GM19351 (cell line): ENCODE measurements at regions not wholly inside any gene's neighbourhood (a gene's known extent, or its start where the extent isn't known, plus 50 kb on each side); places are given as distances from the start of the nearest gene placed in this dataset.
"Not testable (repeated sequence)": the region's sequence is repeated elsewhere in the genome, so short reads cannot be mapped to it uniquely, and the experiment has no call there.

Experiments
- ATAC-seq: cut with Tn5 transposase; IDR thresholded peaks from one replicate; pipeline ENCODE4 v1.9.1; 2021; ENCODE audit warnings: mild to moderate bottlenecking, moderate library complexity; ENCODE audit not compliant: unreplicated experiment

GRCh38 chr1:120544434-120544833 lies 129.6 kb downstream of the NBPF8 start:
- peak; percentile 92 for ATAC-seq

- ATAC-seq: not testable (repeated sequence)
These were observed 135.5 kb downstream of the NBPF8 start for GRCh38 chr1:120550335-120550734.

- not testable (repeated sequence) for ATAC-seq
These were observed 137.4 kb downstream of the NBPF8 start for GRCh38 chr1:120552190-120552589.

- ATAC-seq: not testable (repeated sequence)
These were observed 142.9 kb downstream of the NBPF8 start for GRCh38 chr1:120557605-120558302.

- peak; percentile 77 for ATAC-seq
These were observed 143.6 kb downstream of the NBPF8 start for GRCh38 chr1:120558303-120559060.

- not testable (repeated sequence) for ATAC-seq
These were observed 146.9 kb downstream of the NBPF8 start for GRCh38 chr1:120561767-120562166.

- not testable (repeated sequence) for ATAC-seq
These were observed 150.6 kb downstream of the NBPF8 start for GRCh38 chr1:120565396-120565795.

GRCh38 chr1:120567620-120568019 lies 152.8 kb downstream of the NBPF8 start:
- not testable (repeated sequence) for ATAC-seq

- ATAC-seq: not testable (repeated sequence)
These were observed 148.5 kb upstream of the NBPF26 start for GRCh38 chr1:120575201-120575600.

GRCh38 chr1:120582135-120582534 lies 141.6 kb upstream of the NBPF26 start:
- ATAC-seq: not testable (repeated sequence)

GRCh38 chr1:120586053-120586452 lies 137.7 kb upstream of the NBPF26 start:
- not testable (repeated sequence) for ATAC-seq

GRCh38 chr1:120588811-120589210 lies 134.9 kb upstream of the NBPF26 start:
- not testable (repeated sequence) for ATAC-seq

- not testable (repeated sequence) for ATAC-seq
These were observed 132.0 kb upstream of the NBPF26 start for GRCh38 chr1:120591774-120592173.

- ATAC-seq: not testable (repeated sequence)
These were observed 130.8 kb upstream of the NBPF26 start for GRCh38 chr1:120592943-120593342.

GRCh38 chr1:120593648-120594047 lies 130.1 kb upstream of the NBPF26 start:
- ATAC-seq: not testable (repeated sequence)

- not testable (repeated sequence) for ATAC-seq
These were observed 125.3 kb upstream of the NBPF26 start for GRCh38 chr1:120598331-120598951.

- not testable (repeated sequence) for ATAC-seq
These were observed 124.2 kb upstream of the NBPF26 start for GRCh38 chr1:120599511-120599910.

GRCh38 chr1:120600442-120601041 lies 123.2 kb upstream of the NBPF26 start:
- not testable (repeated sequence) for ATAC-seq

- ATAC-seq: not testable (repeated sequence)
These were observed 115.9 kb upstream of the NBPF26 start for GRCh38 chr1:120607882-120608281.

GRCh38 chr1:120608314-120609014 lies 115.3 kb upstream of the NBPF26 start:
- ATAC-seq: not testable (repeated sequence)
